Parathyroid adenoma (tissue), 2 donors: ENCODE measurements at regions not wholly inside any gene's neighbourhood (a gene's known extent, or its start where the extent isn't known, plus 50 kb on each side); places are given as distances from the start of the nearest gene placed in this dataset.

ENCODE experiments used
- H2AFZ ChIP-seq: fragments of 300-600 bp; sonication (generic); one replicate; pipeline ENCODE4 v1.7.0; 2017; ENCODE audit warnings: antibody characterized with exemption, mild to moderate bottlenecking
- H3K27ac ChIP-seq: fragments of 300-600 bp; sonication (generic); one replicate; pipeline ENCODE4 v1.7.0; 2017
- H3K27me3 ChIP-seq: fragments of 300-600 bp; sonication (generic); one replicate; pipeline ENCODE4 v1.7.0; 2017; ENCODE audit warnings: low read length; ENCODE audit not compliant: control insufficient read depth, insufficient read depth
- H3K36me3 ChIP-seq: fragments of 300-600 bp; sonication (generic); one replicate; pipeline ENCODE4 v1.7.0; 2017; ENCODE audit warnings: low read length; ENCODE audit not compliant: control insufficient read depth, insufficient read depth
- H3K4me1 ChIP-seq: fragments of 300-600 bp; sonication (generic); one replicate; pipeline ENCODE4 v1.7.0; 2017; ENCODE audit warnings: control low read depth
- H3K4me2 ChIP-seq: fragments of 300-600 bp; sonication (generic); one replicate; pipeline ENCODE4 v1.7.0; 2017; ENCODE audit warnings: low read length
- H3K4me3 ChIP-seq: fragments of 300-600 bp; sonication (generic); one replicate; pipeline ENCODE4 v1.7.0; 2017; ENCODE audit warnings: low read depth, low read length
- H3K79me2 ChIP-seq: fragments of 300-600 bp; sonication (generic); one replicate; pipeline ENCODE4 v1.7.0; 2017; ENCODE audit warnings: control low read depth
- H3K9ac ChIP-seq: fragments of 300-600 bp; sonication (generic); one replicate; pipeline ENCODE4 v1.7.0; 2017; ENCODE audit warnings: mild to moderate bottlenecking
- H3K9me3 ChIP-seq: fragments of 300-600 bp; sonication (generic); one replicate; pipeline ENCODE4 v1.7.0; 2017; ENCODE audit warnings: low read length; ENCODE audit not compliant: control insufficient read depth
- TF ChIP-seq, protein P1 (sequence below): fragments of 300-600 bp; sonication (generic); IDR thresholded peaks from one replicate; pipeline ENCODE4 v1.7.0; 2017; ENCODE audit warnings: antibody characterized with exemption, mild to moderate bottlenecking
- donor health status: primary hyperparathyroidism.

DNA sequence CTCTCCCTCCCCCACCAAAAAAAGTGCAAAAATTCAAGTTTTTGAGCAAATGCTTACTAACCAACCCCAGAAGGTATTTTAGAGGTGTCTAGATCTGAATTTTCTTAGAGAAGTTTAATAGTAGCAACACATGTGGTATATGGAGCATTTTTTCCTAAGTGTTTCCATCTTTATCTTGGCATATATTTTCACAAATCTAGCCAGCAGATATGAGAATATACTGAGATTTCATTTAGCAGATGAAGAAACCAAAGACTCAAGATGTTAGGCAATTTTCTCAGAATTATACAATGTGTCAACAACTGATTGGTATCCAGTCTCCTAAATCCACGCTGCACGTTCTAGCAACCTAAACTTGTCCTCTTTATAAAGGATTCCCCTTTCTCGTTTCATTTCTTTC, 245.5 kb upstream of the CXXC4 start:
- TF ChIP-seq, protein P1, sequence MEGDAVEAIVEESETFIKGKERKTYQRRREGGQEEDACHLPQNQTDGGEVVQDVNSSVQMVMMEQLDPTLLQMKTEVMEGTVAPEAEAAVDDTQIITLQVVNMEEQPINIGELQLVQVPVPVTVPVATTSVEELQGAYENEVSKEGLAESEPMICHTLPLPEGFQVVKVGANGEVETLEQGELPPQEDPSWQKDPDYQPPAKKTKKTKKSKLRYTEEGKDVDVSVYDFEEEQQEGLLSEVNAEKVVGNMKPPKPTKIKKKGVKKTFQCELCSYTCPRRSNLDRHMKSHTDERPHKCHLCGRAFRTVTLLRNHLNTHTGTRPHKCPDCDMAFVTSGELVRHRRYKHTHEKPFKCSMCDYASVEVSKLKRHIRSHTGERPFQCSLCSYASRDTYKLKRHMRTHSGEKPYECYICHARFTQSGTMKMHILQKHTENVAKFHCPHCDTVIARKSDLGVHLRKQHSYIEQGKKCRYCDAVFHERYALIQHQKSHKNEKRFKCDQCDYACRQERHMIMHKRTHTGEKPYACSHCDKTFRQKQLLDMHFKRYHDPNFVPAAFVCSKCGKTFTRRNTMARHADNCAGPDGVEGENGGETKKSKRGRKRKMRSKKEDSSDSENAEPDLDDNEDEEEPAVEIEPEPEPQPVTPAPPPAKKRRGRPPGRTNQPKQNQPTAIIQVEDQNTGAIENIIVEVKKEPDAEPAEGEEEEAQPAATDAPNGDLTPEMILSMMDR: no peak
- H3K4me3 ChIP-seq: no peak overlapping the region
- no peak overlapping the region for H3K4me2 ChIP-seq
- H3K4me1 ChIP-seq: no peaks in the 10 kb centered on the region
- no peaks in the 10 kb centered on the region for H3K9me3 ChIP-seq
- no peak overlapping the region for H3K27ac ChIP-seq
- H3K9ac ChIP-seq: no peak overlapping the region
- no peaks in the 10 kb centered on the region for H3K79me2 ChIP-seq
- no peak overlapping the region for H2AFZ ChIP-seq
- H3K27me3 ChIP-seq: no peaks in the 10 kb centered on the region
- no peaks in the 10 kb centered on the region for H3K36me3 ChIP-seq

DNA sequence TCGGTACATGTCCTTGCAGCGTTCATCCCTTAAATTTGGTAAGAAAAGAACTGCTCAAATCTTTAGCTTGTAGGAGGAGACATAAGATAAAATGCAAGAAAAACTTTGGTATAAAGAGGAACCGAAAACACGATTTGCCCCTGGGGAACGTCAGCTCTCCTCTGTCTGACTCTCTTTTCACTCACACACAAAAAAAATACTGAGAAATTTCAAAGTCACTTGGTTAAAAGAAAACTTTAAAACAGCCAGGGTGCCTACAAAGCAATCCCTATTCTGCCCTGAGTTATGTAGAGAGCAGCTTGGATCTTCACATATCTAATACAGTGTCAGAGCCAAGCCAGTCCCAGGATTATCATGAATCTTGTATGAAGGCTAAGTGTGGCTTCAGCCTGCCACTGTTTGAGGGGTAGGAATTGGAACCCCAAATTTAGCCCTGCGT, 248.5 kb upstream of the CXXC4 start:
- no peaks in the 10 kb centered on the region for H3K79me2 ChIP-seq
- H3K27ac ChIP-seq: no peak overlapping the region
- TF ChIP-seq, protein P1: no peak
- H3K4me3 ChIP-seq: no peak overlapping the region
- no peaks in the 10 kb centered on the region for H3K36me3 ChIP-seq
- no peaks in the 10 kb centered on the region for H3K9me3 ChIP-seq
- no peaks in the 10 kb centered on the region for H3K27me3 ChIP-seq
- no peak overlapping the region for H3K4me2 ChIP-seq
- H3K4me1 ChIP-seq: no peaks in the 10 kb centered on the region
- no peak overlapping the region for H2AFZ ChIP-seq
- H3K9ac ChIP-seq: no peak overlapping the region

DNA sequence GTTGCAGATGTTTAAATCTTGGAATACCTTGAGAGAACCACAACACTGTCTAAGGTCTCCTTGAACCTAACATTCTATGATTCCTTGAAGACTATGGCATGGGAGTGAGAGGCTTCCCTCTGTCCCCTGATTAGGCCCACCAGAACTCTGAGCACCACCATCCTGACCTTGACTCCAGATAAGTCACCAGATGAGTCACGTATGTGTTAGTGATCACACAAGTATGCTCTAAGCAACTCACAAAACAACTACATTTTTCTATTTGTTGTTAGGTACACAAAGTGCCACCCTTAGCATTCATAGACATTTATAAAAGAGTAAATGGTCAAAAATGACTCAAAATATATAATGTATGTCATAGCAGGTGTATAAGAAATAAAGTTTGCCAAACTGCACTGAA, 252.9 kb upstream of the CXXC4 start:
- H3K27ac ChIP-seq: no peak overlapping the region
- H3K9ac ChIP-seq: no peak overlapping the region
- TF ChIP-seq, protein P1: no peak
- H3K4me3 ChIP-seq: no peak overlapping the region
- no peaks in the 10 kb centered on the region for H3K27me3 ChIP-seq
- no peak overlapping the region for H2AFZ ChIP-seq
- H3K36me3 ChIP-seq: no peaks in the 10 kb centered on the region
- H3K9me3 ChIP-seq: no peaks in the 10 kb centered on the region
- H3K4me2 ChIP-seq: no peak overlapping the region
- no peaks in the 10 kb centered on the region for H3K4me1 ChIP-seq
- H3K79me2 ChIP-seq: no peaks in the 10 kb centered on the region

DNA sequence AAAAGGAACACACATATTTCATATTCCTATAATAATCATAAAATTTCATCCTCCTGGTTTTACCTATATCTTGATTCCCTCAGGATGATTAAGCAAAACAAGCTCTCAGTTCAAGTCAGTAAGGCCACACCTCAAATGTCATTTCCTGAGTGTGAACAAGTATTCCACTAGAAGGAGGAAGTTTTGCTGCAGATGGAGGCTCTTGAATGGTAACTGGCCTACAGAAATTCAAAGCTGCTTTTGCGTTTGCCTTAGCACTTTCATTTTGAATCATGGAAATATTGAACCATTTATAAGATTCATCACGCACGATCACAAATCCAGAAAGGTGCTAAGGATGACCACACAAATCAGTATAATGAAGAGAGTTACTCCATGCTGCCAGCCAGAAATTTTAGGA, 254.4 kb upstream of the CXXC4 start:
- no peaks in the 10 kb centered on the region for H3K9me3 ChIP-seq
- H3K4me2 ChIP-seq: no peak overlapping the region
- no peaks in the 10 kb centered on the region for H3K4me1 ChIP-seq

DNA sequence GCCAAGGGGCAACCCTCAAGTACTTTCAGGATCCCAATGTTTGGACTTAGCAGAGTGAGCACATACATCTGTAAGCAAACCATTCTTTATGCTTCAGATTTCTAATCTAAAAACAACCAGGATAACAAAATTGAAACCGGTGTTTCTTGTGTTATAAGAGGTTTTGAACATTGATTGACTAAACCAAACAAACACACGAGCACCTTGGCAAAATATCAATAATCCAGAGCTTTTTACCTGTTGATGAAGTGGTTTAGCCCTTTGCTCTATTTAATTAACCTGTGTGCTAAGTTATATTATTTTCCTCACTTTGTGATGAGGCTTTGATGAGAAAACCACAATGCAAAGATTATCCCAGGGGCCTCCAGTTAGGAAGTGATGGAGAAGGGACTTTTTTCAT, 255.3 kb upstream of the CXXC4 start:
- Histone ChIP-seq H3K9me3 (no peaks in the 10 kb centered on the region), H2AFZ (no peak overlapping the region), H3K9ac (no peak overlapping the region), H3K27me3 (no peaks in the 10 kb centered on the region), H3K79me2 (no peaks in the 10 kb centered on the region), H3K27ac (no peak overlapping the region), H3K36me3 (no peaks in the 10 kb centered on the region), H3K4me3 (no peak overlapping the region), H3K4me1 (no peaks in the 10 kb centered on the region), H3K4me2 (no peak overlapping the region)
- TF ChIP-seq, protein P1: no peak

More for the DNA sequence above, 254.4 kb upstream of the CXXC4 start:
- no peak overlapping the region for H3K27ac ChIP-seq
- H3K27me3 ChIP-seq: no peaks in the 10 kb centered on the region
- no peak overlapping the region for H3K9ac ChIP-seq
- no peaks in the 10 kb centered on the region for H3K79me2 ChIP-seq
- H3K4me3 ChIP-seq: no peak overlapping the region
- TF ChIP-seq, protein P1: no peak
- no peaks in the 10 kb centered on the region for H3K36me3 ChIP-seq
- no peak overlapping the region for H2AFZ ChIP-seq
